ENCODE measurements at regions not wholly inside any gene's neighbourhood (a gene's known extent, or its start where the extent isn't known, plus 50 kb on each side); places are given as distances from the start of the nearest gene placed in this dataset.

- TF ChIP-seq EZH2 (IDR thresholded peaks at IDR 0.05) (no peak), POLR2AphosphoS5 (IDR thresholded peaks at IDR 0.05; ENCODE audit: borderline replicate concordance, low read depth, low read length) (no peak)
These were observed 61.1 kb upstream of the ZMIZ1 start for GRCh38 chr10:79007421-79008319.

Data from SK-N-MC (cell line).